Prostate gland (tissue), 2 donors: ENCODE measurements at regions not wholly inside any gene's neighbourhood (a gene's known extent, or its start where the extent isn't known, plus 50 kb on each side); places are given as distances from the start of the nearest gene placed in this dataset.
"Not testable (repeated sequence)": the region's sequence is repeated elsewhere in the genome, so short reads cannot be mapped to it uniquely, and the experiment has no call there.

Experiments used
- DNase-seq: peaks from one replicate; pipeline ENCODE4 v3.0.0-alpha.2; 2019; ENCODE audit warnings: low spot score
- H3K27ac ChIP-seq, 2 donors: fragments of 200-600 bp; sonication (generic); 2 replicates each; pipeline ENCODE4 v1.5.1; 2017 to 2019
- H3K27me3 ChIP-seq: fragments of 200-600 bp; sonication (generic); replicated peaks from 2 replicates; pipeline ENCODE4 v1.5.1; 2019; ENCODE audit not compliant: insufficient read depth
- H3K36me3 ChIP-seq, 2 donors: fragments of 200-600 bp; sonication (generic); 1 replicate in 1 of 2; 2 replicates in 1 of 2; pipeline versions ENCODE4 v1.5.1 to v1.8.1; 2017 to 2019
- H3K4me1 ChIP-seq: fragments of 200-600 bp; sonication (generic); replicated peaks from 2 replicates; pipeline ENCODE4 v1.5.1; 2019
- H3K4me3 ChIP-seq, 2 donors: fragments of 200-600 bp; sonication (generic); 2 replicates each; pipeline ENCODE4 v1.5.1; 2017 to 2019
- H3K9me3 ChIP-seq: fragments of 200-600 bp; sonication (generic); 2 replicates; pipeline ENCODE4 v1.5.1; 2017
- POLR2A ChIP-seq: fragments of 450-650 bp; IDR thresholded peaks from one replicate; pipeline ENCODE4 v1.6.1; 2016; ENCODE audit warnings: antibody characterized with exemption, mild to moderate bottlenecking
- POLR2AphosphoS5 ChIP-seq: sonication (generic); formaldehyde crosslinking; IDR thresholded peaks from one replicate; pipeline ENCODE4 v1.6.1; 2017; ENCODE audit warnings: antibody characterized with exemption
- WGBS: methylation state at CpG from one replicate; pipeline ENCODE4 v1.1.5; 2018; 5-methylcytosine and 5-hydroxymethylcytosine counted together
- intact Hi-C: fragments of 100-400 bp; cut with DNase I; formaldehyde crosslinking; loops from one replicate; pipeline ENCODE4 v1.14.2; 2022
- TF ChIP-seq, protein P1 (sequence below), 4 experiments: fragments of 200-600 bp in 2 of 4; fragments of 450-650 bp in 2 of 4; sonication (generic) in 2 of 4; IDR thresholded peaks; 1 replicate in 3 of 4; 2 replicates in 1 of 4; pipeline ENCODE4 v1.5.1; 2016 to 2019; ENCODE audit warnings: antibody characterized with exemption in 4 of 4, mild to moderate bottlenecking in 2 of 4, moderate library complexity in 2 of 4

DNA sequence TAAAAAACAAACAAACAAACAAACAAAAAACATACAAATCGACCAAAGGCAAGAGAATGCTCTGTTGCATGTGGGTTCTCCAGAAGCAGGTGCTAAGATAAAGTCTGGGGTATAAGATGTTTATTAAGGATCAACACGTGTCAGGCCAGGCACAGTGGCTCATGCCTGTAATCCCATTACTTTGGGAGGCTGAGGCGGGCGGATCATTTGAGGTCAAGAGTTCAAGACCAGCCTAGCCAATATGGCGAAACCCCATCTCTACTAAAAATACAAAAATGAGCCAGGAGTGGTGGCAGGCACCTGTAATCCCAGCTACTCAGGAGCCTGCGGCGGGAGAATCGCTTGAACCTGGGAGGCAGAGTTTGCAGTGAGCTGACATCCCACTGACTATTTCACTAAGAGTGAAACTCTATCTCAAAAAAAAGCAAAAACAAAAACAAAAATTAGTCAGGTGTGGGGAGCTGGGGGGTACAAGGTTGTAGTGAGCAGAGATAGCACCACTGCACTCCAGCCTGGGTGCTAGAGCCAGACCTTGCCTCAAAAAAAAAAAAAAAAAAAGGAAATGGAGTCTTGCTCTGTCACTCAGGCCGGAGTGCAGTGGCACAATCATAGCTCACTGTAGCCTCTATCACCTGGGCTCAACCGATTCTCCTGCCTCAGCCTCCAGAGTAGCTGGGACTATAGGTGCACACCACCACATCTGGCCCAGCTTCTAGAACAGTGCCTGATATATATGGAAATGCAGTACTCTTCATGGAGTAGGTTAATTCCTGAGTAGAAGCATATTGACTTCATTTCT, 86.8 kb upstream of the JARID2 start:
- no peak for DNase-seq
- intact Hi-C loops = no loop called here
- H3K4me3 ChIP-seq = no peak overlapping the region
- no peaks in the 10 kb centered on the region for H3K9me3 ChIP-seq
- TF ChIP-seq POLR2AphosphoS5 = no peak
- TF ChIP-seq, protein P1, sequence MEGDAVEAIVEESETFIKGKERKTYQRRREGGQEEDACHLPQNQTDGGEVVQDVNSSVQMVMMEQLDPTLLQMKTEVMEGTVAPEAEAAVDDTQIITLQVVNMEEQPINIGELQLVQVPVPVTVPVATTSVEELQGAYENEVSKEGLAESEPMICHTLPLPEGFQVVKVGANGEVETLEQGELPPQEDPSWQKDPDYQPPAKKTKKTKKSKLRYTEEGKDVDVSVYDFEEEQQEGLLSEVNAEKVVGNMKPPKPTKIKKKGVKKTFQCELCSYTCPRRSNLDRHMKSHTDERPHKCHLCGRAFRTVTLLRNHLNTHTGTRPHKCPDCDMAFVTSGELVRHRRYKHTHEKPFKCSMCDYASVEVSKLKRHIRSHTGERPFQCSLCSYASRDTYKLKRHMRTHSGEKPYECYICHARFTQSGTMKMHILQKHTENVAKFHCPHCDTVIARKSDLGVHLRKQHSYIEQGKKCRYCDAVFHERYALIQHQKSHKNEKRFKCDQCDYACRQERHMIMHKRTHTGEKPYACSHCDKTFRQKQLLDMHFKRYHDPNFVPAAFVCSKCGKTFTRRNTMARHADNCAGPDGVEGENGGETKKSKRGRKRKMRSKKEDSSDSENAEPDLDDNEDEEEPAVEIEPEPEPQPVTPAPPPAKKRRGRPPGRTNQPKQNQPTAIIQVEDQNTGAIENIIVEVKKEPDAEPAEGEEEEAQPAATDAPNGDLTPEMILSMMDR (IDR thresholded peaks at IDR 0.05) = no peak
- TF ChIP-seq POLR2A = no peak
- WGBS = 95% methylated on average over 10 of the region's 10 CpGs
- no peaks in the 10 kb centered on the region for H3K27me3 ChIP-seq
- H3K4me1 ChIP-seq = no peaks in the 10 kb centered on the region
- H3K27ac ChIP-seq = no peak overlapping the region
- H3K36me3 ChIP-seq = no peaks in the 10 kb centered on the region

DNA sequence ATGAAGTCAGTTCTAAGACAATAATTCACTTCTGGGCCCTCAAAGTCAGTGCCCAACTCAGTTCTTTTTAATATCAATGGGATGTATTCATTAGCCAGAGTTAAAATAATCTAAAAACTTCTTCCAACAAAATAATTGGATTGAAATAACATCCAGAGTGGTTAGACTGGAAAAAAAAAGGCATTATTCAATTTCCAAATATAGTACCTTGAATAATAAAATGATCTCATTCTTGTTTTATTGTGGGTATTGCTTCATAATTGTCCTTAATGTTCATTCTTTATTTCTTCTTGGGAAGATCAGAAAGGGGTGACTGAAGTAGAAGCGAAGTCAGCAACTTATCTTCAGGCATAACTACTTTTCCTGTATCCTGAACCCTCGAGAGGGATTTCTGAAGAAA, 85.1 kb upstream of the JARID2 start:
- Histone ChIP-seq H3K27ac (no peak overlapping the region), H3K4me1 (no peaks in the 10 kb centered on the region), H3K9me3 (no peaks in the 10 kb centered on the region), H3K36me3 (no peaks in the 10 kb centered on the region), H3K27me3 (no peaks in the 10 kb centered on the region), H3K4me3 (no peak overlapping the region)
- intact Hi-C loops = no loop called here
- 89% methylated on average over 2 of the region's 2 CpGs for WGBS
- TF ChIP-seq, protein P1 (IDR thresholded peaks at IDR 0.05) = no peak
- TF ChIP-seq POLR2AphosphoS5 (no peak), POLR2A (no peak)
- no peak for DNase-seq

DNA sequence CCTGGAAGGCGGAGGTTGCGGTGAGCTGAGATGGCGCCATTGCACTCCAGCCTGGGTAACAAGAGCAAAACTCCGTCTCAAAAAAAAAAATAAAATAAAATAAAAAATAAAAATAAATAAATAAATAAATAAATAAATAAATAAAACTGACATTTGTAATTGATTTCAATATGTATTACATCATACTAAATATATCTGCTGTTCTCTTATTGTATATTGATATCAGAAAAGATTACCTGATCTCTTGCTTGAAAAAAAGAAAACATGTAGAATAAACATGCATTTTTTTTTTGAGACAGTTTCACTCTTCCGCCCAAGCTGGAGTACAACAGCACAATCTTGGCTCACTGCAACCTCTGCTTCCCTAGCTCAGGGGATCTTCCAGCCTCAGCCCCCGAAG, 81.0 kb upstream of the JARID2 start:
- H3K4me3 ChIP-seq, H3K9me3 ChIP-seq, DNase-seq, intact Hi-C loops, H3K36me3 ChIP-seq, H3K27me3 ChIP-seq, H3K4me1 ChIP-seq, H3K27ac ChIP-seq: not testable (repeated sequence)
- over 99% methylated on average over 6 of the region's 6 CpGs for WGBS

DNA sequence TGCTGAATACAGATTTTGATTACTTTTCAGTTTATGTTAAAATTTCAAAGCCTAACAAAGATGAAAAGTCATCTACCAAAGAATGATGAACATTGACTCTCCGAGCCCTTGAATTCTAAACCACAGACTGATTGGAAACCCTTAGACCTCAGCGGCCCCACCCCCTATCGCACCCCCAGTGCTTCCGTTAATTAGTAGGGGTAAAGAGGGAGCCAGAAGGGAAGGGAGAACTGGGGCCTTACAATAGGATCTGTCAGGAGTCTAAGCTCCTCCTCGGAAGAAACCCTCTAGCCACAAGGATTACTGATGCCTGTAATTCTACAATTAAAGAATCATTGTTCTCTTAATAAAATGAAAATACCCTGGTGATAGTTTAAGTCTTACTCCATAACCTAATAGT, 79.7 kb upstream of the JARID2 start:
- Histone ChIP-seq H3K9me3 (no peaks in the 10 kb centered on the region), H3K4me3 (no peak overlapping the region), H3K27ac (no peak overlapping the region), H3K36me3 (no peaks in the 10 kb centered on the region), H3K4me1 (no peaks in the 10 kb centered on the region), H3K27me3 (no peaks in the 10 kb centered on the region)
- DNase-seq = no peak
- WGBS = 83% methylated on average over 5 of the region's 5 CpGs
- intact Hi-C loops = no loop called here
- TF ChIP-seq POLR2A (no peak), POLR2AphosphoS5 (no peak)
- TF ChIP-seq, protein P1 (IDR thresholded peaks at IDR 0.05) = no peak

- H3K4me1 ChIP-seq = no peaks in the 10 kb centered on the region
- H3K36me3 ChIP-seq = no peaks in the 10 kb centered on the region
- H3K27ac ChIP-seq = no peak overlapping the region
- H3K27me3 ChIP-seq = no peaks in the 10 kb centered on the region
- no peak for DNase-seq
- no peak overlapping the region for H3K4me3 ChIP-seq
- 93% methylated on average over 8 of the region's 8 CpGs for WGBS
- intact Hi-C loops = no loop called here
- TF ChIP-seq POLR2AphosphoS5 (no peak), POLR2A (no peak)
- TF ChIP-seq, protein P1 (IDR thresholded peaks at IDR 0.05) = no peak
- no peaks in the 10 kb centered on the region for H3K9me3 ChIP-seq
Observed at GRCh38 chr6:15170126-15170525, 75.7 kb upstream of the JARID2 start.
